HTR-8/SVneo (cell line): ENCODE measurements at regions not wholly inside any gene's neighbourhood (a gene's known extent, or its start where the extent isn't known, plus 50 kb on each side); places are given as distances from the start of the nearest gene placed in this dataset.
"Not testable (repeated sequence)": the region's sequence is repeated elsewhere in the genome, so short reads cannot be mapped to it uniquely, and the experiment has no call there.

ENCODE experiments used
- DNase-seq: peaks from one replicate; pipeline ENCODE4 v3.0.0; 2011; ENCODE audit warnings: low spot score, mixed read lengths; ENCODE audit not compliant: insufficient read length
- FAIRE-seq: peaks from 2 replicates; lab custom pipeline; 2011; peaks lifted over from hg19 to GRCh38; lab: Jason Lieb, UNC

DNA sequence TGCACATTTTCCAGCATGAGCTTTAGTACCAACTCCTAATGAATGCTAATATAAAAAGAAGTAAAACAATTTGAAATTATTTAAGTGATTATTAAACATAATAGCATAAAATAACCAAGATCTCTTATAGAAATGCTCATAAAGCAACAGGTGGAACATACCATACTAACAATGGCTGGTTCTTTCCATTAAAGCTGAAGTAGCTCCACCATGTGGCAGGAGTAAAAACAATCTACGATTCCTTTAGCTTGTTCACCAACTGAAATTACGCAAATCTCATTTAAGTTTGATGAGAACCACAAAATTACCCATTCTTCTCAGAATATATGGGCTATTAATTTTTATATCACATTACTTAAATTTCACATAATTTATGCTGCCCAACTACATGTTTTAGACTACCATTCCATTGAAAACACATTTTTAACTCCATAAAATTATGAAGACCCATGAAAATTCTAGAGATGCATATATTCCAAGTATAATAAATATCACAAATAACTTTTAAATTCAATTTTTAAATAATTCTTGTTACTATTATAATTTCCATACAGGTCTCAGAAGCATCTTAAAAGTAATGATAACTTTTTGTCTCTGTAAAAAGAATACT, 213.6 kb downstream of the DAD1 start:
- FAIRE-seq (no peak), DNase-seq (peak; percentile 13)

DNA sequence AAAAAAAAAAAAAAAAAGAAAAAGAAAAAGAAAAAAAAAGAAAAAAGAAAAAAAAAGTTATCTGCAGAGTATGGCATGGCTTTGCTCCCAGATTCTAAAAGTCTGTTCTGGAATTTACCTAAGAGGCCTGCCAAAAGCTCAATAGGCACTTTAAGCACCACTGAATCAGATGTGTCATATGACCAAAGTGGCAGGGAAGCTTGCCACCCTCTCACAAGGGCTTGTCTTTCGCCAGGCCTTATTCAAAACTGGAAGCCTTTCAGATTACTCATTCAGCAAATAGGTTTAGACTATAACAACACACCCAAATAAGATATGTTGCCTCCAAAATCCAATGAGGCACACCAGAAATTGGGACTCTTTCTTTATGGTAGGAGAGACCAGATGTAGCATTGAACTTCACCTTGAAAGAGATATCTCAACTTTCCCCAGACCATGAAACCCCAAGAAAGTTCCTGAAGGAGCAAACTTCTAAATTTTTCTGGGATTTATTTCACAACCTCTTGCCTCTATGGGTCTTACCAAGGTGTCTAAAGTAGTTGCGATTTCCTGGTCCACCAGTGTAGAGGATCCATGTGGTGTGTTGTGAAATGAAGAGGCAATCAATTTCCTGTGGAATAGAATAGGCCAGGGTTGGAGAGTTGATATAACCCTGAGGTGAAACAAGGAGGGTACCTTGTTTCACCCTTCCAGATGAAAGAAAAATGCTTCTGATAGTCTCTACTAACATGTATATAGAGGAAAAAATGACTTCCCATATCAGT, 218.8 kb downstream of the DAD1 start:
- FAIRE-seq (no peak), DNase-seq (no peak)

DNA sequence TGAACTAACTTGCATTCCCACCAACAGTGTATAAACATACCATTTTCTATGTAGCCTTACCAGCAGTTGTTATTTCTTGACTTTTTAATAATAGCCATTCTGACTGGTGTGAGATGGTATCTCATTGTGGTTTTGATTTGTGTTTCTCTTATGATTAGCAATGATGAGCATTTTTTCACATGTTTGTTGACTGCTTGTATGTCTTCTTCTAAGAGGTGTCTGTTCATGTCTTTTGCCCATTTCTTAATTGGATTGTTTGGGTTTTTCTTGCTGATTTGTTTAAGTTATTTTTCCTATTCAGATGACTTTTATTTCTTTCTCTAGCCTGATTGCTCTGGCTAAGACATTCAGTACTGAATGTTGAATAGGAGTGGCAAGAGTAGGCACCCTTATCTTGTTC, 230.3 kb downstream of the DAD1 start:
- DNase-seq, result no peak

DNA sequence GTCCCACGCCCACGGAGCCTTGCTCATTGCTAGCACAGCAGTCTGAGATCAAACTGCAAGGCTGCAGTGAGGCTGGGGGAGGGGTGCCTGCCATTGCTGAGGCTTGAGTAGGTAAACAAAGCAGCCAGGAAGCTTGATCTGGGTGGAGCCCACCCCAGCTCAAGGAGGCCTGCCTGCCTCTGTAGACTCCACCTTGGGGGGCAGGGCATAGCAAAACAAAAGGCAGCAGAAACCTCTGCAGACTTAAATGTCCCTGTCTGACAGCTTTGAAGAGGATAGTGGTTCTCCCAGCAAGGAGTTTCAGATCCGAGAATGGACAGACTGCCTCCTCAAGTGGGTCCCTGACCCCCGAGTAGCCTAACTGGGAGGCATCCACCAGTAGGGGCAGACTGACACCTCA, 239.7 kb downstream of the DAD1 start:
- FAIRE-seq, result not testable (repeated sequence)

More for the DNA sequence above, 230.3 kb downstream of the DAD1 start:
- no peak for FAIRE-seq

DNA sequence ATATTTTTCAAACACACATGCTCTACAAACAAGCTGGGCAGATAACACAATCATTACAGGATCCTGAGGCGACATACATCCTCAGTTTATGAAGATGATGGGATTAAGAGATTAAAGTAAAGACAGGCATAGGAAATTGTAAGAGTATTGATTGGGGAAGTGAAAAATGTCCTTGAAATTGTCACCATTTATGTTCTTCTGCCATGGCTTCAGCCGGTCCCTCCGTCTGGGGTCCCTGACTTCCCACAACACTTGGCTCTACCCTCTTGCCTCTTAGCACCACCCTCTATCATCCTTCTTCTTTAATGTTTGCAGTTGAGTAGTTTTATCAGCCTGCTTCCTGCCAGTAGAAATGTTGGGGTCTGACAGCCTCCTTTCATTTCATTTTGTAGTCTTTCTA, 244.4 kb downstream of the DAD1 start:
- DNase-seq, result no peak
- FAIRE-seq, result no peak

More for the DNA sequence above, 239.7 kb downstream of the DAD1 start:
- DNase-seq, result not testable (repeated sequence)

DNA sequence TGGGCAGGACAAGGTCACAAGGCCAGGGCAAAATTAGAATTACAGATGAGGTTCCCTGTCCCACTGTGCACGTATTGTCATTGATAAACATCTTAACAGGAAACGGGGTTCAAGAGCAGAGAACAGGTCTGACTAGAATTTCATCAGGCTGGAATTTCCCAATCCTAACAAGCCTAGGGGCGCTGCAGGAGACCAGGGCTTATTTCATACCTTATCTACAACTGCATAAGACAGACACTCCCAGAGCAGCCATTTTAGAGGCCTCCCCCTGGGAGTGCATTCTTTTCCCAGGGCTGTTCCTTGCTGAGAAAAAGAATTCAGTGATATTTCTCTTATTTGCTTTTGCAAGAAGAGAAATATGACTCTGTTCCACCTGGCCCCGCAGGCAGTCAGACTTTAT, 244.8 kb downstream of the DAD1 start:
- FAIRE-seq, DNase-seq: not testable (repeated sequence)

DNA sequence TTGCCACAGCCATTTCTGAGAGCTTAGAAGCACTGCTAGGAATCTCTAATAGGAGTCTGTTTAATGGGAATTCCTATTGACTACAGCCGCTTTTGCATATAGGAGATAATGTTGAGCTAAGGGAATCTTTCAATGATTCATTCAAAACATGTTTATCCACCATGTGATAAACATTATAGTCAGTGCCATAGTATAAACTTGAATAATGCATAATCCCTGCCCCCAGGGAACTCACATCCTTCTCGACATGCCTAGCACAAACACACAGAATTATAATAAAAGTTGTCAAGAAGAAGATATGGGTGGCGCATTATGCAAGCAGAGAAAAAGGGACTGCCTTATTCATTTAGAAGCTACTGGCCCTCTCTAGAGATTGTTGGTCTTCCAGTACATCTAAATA, 248.0 kb downstream of the DAD1 start:
- no peak for FAIRE-seq
- DNase-seq, result no peak

DNA sequence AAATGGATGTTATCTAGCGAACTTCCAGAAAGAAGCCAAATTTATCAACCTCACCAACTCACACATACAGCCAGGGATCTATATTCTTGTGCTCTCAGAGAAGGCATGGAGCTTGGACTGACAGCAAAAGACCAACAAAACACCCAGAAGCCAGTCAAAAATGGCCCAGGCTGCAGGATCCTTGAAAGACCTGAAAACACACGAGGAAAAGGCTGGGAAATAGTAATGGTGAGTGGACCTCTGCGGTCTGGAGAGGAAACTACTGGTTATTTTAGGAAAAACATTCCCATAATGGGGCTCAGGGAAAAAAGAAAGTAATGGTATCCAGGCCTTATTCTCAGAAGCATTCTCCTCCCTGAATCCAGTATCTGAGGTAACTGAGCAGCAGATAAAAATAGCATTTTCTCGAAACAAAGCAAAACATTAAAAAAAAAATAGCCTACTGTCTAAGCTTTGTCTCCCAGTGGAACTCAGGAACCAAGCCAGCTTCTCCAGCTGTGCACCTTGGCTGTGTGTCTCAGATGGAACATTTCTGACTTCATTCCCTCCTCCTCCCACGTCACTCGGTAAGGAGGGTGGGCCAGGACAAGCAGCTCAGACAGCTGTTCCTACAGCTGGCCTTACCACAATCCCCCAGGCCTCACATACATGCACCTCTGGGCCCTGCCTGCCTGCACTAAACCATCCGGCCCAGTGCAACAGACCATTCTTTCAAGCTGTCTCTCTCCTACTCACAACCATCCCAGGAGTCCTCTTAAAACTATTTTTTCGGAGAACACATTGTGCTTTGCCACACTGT, 249.9 kb downstream of the DAD1 start:
- no peak for FAIRE-seq

DNA sequence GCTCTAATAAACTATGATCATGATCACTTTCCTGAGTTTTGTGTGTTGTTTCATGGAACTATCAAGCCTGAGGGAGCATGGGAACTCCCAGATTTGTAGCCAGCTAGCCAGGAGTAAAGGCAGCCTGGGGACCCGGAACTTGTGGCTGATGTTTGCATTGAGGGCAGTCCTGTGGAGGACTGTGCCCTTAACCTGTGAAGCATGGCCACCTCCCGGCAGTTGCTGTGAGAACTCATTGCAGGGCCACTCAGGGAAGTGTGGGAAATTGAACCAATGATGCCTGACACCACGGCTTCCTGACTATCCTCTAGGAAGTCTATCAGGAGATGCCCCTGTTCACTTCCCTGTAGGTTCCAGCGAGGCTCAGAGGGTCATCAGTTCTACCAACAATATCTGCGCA, 250.6 kb downstream of the DAD1 start:
- DNase-seq (no peak), FAIRE-seq (no peak)

More for the DNA sequence above, 249.9 kb downstream of the DAD1 start:
- DNase-seq, result no peak

DNA sequence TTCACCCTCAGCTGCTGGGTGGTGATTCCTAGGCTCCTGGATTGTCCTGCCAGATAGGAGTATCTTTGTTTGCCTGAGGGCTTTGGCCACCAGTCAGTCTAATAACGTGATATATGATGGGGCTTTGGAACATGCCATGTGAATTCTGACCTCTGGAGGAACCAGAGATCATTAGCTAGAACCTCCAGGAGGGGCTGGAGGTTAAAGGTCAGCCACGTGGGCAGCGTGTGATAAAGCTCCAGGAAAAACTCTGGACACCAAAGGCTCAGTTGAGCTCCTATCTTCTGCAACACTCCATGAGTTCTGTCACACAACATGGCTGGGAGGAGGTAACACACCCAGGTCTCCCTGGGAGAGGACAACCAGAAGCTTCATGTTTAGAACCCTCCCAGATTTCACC, 251.1 kb downstream of the DAD1 start:
- FAIRE-seq (no peak), DNase-seq (no peak)

DNA sequence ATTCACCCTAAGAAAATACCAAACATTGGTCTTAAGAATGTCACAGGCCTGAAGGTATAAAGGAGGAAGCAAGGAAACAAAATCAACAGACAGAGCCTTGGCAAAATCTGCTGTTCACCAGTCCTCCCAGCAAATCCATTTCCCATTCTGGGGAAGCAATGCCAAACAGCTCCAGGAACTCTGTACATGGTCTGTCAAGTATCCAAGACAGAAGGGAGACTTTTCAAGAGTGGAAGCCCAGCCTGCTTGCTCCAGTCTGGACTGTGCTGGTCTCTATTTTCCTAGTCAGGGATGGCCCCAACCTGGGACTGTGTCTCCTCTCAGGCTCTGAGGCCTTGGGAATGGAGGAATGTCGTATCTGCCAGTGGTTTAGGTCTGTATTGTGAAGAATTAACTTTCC, 251.5 kb downstream of the DAD1 start:
- DNase-seq (no peak), FAIRE-seq (no peak)

DNA sequence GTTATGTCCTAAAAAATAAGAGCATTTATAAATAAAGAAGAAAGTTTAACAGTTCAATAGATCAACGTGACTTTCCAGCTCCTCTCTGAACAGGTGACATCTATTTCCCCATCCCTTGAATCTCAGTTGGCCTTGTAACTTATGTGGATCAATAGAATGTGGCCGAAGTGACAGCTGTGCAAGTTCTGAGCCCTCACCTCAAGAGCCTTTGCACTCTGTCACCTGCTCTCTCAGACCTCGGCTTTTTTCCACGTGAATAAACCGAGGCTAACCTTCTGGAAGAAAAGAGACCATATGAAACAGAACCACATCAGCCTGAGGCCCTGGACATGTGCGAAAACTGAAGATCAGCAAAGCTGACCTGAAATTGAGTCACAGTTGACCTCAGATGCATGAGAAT, 253.0 kb downstream of the DAD1 start:
- no peak for FAIRE-seq
- no peak for DNase-seq

DNA sequence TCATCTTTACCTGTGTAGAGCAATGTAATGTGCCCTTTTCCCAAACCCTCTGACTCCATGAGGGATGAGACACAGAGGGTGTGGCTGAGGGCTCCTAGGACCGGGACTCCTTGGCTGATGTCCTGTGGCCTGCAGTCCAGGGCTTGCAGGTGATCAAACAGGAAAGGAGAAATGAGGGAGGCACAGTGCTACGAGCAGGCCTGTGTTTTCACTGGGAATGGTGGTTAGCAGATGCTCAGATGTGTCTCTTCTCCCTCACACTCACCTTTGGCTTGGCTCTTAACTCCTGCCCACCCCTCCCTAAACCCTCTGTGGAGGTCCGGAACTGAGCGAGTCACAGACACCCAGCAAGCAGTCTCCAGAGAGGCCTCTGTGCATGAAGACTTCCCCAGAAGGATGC, 254.4 kb downstream of the DAD1 start:
- DNase-seq (no peak), FAIRE-seq (no peak)

DNA sequence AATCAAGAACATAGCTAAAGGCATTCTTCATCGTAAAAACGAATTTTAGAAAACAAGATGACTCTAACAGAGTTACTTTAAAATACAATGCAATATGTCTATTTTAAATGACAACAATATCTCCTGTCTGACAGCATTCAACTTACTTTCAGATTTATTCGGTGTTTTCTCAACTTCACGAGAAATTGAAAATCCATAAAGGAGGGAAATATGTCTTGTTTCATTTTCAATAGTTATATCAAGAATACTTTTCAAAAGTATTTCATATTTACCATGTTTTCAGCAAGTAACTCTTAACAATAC, 254.8 kb downstream of the DAD1 start:
- no peak for FAIRE-seq
- no peak for DNase-seq

DNA sequence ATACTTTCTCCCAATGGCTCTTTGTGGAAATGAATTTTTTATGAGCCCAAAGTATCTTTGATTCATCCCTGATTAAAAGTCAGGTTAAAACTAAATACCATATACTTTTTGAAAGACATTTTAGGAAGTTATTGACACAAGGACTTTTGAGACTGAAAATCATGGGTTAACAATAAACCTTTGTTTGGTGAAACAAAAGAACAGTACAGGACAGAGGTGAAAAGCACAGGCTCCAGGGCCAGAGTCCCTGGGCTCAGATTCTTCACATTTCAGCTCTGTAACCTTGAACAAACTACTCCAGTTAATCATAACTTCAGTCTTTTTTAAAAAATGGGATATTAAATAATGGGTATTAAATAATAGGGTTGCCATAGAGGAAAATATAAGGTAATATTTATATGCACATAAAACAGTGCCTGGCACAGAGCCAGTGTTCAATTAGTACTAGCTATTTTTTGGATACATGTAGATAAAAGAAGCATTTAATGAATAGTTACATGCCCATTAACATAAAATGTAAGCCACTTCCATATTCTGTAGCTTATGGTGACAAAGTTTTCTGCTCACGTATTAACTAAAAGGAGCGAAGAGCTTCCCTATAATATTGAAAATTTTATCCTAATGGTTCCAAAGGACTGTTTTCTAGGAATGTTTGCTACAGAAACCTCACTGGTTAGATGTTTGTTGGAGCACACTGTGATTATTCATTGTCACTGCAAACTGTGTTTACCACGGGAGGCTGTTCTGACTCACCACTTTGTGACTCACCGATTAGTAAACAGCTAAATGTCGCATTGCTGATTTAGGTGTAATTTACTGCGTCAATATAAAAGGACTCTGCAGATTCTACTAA, 255.4 kb downstream of the DAD1 start:
- FAIRE-seq (no peak), DNase-seq (peak; percentile 30)

DNA sequence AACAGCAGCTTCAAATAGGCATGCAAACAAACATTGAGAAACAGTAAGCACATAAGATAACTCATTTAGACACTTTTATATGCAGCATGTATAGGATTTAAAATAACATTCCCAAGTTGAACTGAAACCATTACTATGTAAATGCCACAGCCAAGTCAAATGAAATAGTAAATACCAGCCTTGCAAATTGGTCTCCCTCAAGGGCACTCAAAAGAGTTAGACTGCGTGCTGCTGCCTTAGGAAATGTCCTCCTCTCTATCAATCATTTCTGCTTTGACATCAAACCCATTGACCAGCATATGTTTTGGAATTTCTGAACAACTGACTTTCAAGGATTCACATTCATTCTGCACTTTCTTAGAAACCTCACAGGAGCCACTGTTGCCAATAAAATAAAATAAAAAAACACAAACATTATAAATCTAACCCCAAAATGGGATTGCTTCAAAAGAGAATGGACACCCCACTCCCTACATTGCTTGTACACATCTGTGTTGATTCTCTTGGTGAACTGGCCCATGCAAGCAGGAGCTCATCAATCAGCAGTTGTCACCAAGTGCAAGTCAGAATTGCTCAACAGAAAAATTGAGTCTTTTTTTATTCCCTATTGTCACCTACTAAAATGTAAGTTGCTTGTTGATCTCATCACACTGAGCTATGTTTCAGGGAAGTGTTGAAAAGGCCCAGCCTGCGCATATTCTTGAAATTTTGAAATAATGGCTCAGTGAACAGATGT, 256.2 kb downstream of the DAD1 start:
- no peak for FAIRE-seq
- no peak for DNase-seq

DNA sequence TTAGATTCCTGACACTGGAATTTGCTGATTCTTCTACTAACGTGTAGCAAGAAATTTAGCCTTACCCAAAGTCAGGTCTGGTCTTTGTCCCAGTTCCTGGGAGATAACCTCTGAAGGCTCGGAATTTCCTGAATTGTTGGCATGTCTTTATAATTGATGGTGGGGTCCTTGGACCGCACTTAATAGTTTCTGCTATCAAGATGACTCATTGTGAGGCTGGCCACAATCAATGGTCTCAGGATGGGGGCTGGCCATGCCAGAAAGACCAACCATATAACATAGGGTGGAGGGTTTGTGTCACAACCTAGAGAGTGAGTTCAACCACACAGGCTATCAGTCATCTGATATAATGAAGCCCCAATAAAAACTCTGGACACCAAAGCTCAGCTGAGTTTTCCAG, 259.7 kb downstream of the DAD1 start:
- no peak for FAIRE-seq

DNA sequence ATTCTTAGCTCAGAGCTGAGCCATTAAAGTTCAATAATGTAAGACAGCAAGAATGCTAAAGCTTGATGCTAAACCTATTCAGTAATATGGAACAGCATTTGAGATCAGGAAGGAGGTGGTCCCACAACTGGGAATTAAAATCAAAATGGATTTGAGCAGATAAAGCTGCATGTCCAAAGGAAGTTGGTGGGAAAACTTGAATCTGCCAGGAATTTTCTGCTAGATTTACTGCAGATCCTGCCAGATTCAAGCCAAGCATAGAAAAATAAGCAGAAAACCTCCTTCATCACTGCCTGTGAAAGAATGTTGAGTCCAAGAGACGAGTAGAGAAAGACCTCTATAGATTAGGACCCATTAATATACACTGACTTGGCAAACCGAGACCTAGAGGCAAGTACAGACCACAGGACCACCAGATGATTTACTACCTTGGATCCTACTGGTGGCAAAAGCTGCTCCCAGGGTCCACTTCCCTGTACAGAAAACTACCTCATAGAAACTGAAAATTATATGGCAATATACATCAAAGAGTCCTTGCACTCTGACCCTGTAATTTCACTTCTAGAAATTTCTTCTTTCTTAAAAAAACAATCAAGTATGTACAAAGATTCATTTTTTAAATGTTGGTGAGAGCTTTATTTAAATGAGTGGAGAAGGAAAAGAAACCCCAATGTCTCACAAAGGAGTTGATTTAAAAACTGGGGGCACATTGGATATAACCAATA, 263.2 kb downstream of the DAD1 start:
- DNase-seq (no peak), FAIRE-seq (no peak)

More for the DNA sequence above, 259.7 kb downstream of the DAD1 start:
- no peak for DNase-seq

DNA sequence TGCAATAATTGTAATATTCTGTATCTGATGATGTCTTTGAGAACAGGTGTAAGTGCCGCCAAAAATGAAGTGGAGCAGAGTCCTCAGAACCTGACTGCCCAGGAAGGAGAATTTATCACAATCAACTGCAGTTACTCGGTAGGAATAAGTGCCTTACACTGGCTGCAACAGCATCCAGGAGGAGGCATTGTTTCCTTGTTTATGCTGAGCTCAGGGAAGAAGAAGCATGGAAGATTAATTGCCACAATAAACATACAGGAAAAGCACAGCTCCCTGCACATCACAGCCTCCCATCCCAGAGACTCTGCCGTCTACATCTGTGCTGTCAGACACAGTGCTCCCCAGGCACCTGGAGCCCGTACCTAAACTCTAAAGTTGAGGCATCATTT, 268.7 kb downstream of the DAD1 start:
- FAIRE-seq, result no peak
- no peak for DNase-seq
